Nephron progenitor cell (in vitro differentiated cells): ENCODE measurements at regions not wholly inside any gene's neighbourhood (a gene's known extent, or its start where the extent isn't known, plus 50 kb on each side); places are given as distances from the start of the nearest gene placed in this dataset.

Experiments used
- DNase-seq: peaks from one replicate; pipeline ENCODE4 v3.0.0; 2021
- H3K27ac Mint-ChIP-seq: 2 replicates; pipeline ENCODE4 v1.8.0; 2021; ENCODE audit warnings: mild to moderate bottlenecking, moderate library complexity, mixed read lengths
- H3K27me3 Mint-ChIP-seq: 2 replicates; pipeline ENCODE4 v1.8.0; 2021; ENCODE audit warnings: mild to moderate bottlenecking, low read depth, mixed read lengths; ENCODE audit not compliant: poor library complexity
- H3K36me3 Mint-ChIP-seq: 2 replicates; pipeline ENCODE4 v1.8.0; 2021; ENCODE audit warnings: low read depth, mixed read lengths
- H3K4me1 Mint-ChIP-seq: 2 replicates; pipeline ENCODE4 v1.8.0; 2021; ENCODE audit warnings: mixed read lengths
- H3K4me3 Mint-ChIP-seq: 2 replicates; pipeline ENCODE4 v1.8.0; 2021; ENCODE audit warnings: mild to moderate bottlenecking, moderate library complexity, mixed read lengths
- H3K9me3 Mint-ChIP-seq: 2 replicates; pipeline ENCODE4 v1.8.0; 2021; ENCODE audit warnings: mild to moderate bottlenecking, moderate library complexity, mixed read lengths
- TF ChIP-seq, protein P1 (sequence below): fragments of 200-600 bp; sonication (generic); IDR thresholded peaks from 2 replicates; pipeline ENCODE4 v1.5.0; 2021; ENCODE audit warnings: antibody characterized with exemption

DNA sequence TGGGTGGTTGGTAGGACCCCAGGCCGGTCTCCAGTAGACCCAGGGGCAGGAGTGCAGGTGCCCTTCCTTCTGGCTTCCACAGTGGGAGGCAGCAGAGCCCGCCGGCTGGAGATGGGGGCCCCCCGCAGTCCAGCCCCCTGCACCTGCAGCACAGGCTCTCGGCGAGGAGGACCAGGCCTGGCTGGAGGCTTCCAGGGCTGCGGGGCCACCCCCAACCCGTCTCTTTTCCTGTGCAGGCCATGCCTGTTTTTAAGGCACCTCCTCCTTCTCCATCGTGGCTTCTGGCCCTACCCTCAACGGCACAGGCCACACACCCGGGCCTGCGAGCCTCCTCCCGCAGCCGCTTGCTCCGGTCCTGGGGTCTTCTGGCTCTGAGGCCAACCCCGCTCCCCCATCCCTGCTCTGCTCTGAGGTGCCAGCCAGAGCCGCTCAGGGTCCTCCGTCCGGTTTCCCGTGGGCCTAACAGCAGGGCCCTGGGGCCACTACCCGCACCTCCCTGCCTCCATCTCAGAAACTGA lies 77.2 kb upstream of the ANKRD10 start:
- TF ChIP-seq, protein P1, sequence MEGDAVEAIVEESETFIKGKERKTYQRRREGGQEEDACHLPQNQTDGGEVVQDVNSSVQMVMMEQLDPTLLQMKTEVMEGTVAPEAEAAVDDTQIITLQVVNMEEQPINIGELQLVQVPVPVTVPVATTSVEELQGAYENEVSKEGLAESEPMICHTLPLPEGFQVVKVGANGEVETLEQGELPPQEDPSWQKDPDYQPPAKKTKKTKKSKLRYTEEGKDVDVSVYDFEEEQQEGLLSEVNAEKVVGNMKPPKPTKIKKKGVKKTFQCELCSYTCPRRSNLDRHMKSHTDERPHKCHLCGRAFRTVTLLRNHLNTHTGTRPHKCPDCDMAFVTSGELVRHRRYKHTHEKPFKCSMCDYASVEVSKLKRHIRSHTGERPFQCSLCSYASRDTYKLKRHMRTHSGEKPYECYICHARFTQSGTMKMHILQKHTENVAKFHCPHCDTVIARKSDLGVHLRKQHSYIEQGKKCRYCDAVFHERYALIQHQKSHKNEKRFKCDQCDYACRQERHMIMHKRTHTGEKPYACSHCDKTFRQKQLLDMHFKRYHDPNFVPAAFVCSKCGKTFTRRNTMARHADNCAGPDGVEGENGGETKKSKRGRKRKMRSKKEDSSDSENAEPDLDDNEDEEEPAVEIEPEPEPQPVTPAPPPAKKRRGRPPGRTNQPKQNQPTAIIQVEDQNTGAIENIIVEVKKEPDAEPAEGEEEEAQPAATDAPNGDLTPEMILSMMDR = no peak
- no peak for DNase-seq
- peaks cover 12% of the 10 kb centered on the region for H3K27me3 Mint-ChIP-seq
- H3K27ac Mint-ChIP-seq = no peak overlapping the region
- no peaks in the 10 kb centered on the region for H3K4me1 Mint-ChIP-seq
- peaks cover 17% of the 10 kb centered on the region for H3K9me3 Mint-ChIP-seq
- no peaks in the 10 kb centered on the region for H3K36me3 Mint-ChIP-seq
- H3K4me3 Mint-ChIP-seq = no peak overlapping the region

DNA sequence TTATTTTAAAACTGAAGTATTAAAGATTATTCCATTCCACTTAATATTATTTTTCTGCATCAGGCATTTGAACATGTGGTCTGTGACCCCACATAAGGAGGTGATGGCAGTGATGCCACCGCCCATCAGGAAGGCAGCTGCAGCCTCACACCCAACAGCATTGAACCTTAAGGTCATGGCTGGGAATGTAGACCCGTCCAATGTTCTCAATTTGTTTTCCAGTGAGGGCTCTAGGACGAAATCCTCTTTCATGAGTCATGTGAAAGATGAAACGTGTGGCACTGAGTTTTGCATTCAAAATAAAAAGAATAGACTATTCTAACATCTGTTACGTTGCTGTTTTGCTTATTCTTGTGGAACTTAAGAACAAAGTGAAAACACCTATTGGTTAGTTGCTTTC lies 74.5 kb upstream of the ANKRD10 start:
- TF ChIP-seq, protein P1 = no peak
- no peaks in the 10 kb centered on the region for H3K36me3 Mint-ChIP-seq
- peaks cover 15% of the 10 kb centered on the region for H3K27me3 Mint-ChIP-seq
- H3K4me1 Mint-ChIP-seq = no peaks in the 10 kb centered on the region
- H3K4me3 Mint-ChIP-seq = no peak overlapping the region
- no peak overlapping the region for H3K27ac Mint-ChIP-seq
- no peak for DNase-seq
- H3K9me3 Mint-ChIP-seq = no peaks in the 10 kb centered on the region

DNA sequence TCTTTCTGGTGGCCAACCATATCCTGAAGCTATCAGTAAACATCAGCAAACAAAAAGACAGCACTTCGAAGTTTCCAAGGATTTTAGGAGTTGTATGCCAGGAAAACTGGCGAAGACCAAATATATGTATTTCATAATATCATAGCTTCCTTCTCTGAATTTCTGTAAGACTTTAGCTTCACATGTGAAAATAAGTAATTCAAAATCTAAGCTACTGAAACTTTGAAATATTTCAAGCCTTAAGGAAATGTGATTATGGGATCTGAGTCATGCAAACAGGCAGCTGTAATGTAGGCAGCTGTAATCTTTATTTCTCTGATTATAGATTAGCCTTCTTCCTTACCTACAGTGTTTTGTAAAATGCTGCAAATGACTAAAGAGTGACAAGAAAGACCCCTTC lies 70.7 kb upstream of the ANKRD10 start:
- TF ChIP-seq, protein P1 = no peak
- no peak overlapping the region for H3K27ac Mint-ChIP-seq
- no peaks in the 10 kb centered on the region for H3K9me3 Mint-ChIP-seq
- H3K4me3 Mint-ChIP-seq = no peak overlapping the region
- H3K4me1 Mint-ChIP-seq = peaks cover 5% of the 10 kb centered on the region
- H3K36me3 Mint-ChIP-seq = no peaks in the 10 kb centered on the region
- DNase-seq = no peak
- H3K27me3 Mint-ChIP-seq = peaks cover 29% of the 10 kb centered on the region

DNA sequence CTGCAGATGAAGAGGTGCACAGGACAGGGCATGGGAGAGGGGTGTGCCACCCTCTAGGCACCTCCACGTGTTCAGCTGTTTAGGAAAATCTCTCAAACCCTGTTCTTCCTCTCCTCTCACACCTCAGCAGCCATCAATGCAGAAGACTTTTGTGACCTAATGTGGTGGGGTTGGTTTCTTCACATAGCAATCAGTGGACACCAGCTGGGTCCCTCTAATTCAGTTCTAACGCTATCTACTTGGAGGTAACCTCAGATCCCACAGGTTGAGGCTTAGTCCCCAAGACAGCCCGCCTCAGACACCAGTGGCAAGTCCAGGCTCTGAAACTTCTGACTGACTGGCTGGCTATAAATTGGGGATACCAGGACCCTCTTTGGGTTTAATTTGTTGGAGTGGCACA lies 69.9 kb upstream of the ANKRD10 start:
- H3K27me3 Mint-ChIP-seq = peaks cover 33% of the 10 kb centered on the region
- H3K4me1 Mint-ChIP-seq = peaks cover 5% of the 10 kb centered on the region
- DNase-seq = no peak
- no peak overlapping the region for H3K27ac Mint-ChIP-seq
- TF ChIP-seq, protein P1 = no peak
- H3K9me3 Mint-ChIP-seq = peaks cover 5% of the 10 kb centered on the region
- H3K4me3 Mint-ChIP-seq = no peak overlapping the region
- H3K36me3 Mint-ChIP-seq = no peaks in the 10 kb centered on the region

DNA sequence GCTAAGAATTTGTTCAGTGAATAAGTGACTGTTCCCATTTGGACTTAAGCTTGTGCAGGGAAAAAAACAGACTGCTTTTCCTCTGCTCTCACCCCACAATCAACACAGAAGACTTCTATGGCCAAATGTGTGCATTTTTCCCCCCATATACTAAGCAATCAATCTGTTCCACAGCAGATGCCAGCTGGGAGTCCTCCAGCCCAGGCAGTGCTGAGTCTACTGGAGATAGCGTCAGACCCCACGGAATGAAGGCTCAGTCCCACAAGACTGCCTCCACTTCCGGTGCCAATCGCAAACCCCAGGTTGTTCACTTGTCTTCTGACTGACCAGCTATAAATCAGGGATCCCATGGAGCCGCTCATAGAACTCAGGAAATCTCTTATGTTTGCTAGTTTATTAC lies 69.5 kb upstream of the ANKRD10 start:
- H3K4me3 Mint-ChIP-seq = no peak overlapping the region
- no peaks in the 10 kb centered on the region for H3K36me3 Mint-ChIP-seq
- peaks cover 37% of the 10 kb centered on the region for H3K27me3 Mint-ChIP-seq
- H3K27ac Mint-ChIP-seq = no peak overlapping the region
- no peak for DNase-seq
- H3K9me3 Mint-ChIP-seq = peaks cover 7% of the 10 kb centered on the region
- peaks cover 5% of the 10 kb centered on the region for H3K4me1 Mint-ChIP-seq
- TF ChIP-seq, protein P1 = no peak

DNA sequence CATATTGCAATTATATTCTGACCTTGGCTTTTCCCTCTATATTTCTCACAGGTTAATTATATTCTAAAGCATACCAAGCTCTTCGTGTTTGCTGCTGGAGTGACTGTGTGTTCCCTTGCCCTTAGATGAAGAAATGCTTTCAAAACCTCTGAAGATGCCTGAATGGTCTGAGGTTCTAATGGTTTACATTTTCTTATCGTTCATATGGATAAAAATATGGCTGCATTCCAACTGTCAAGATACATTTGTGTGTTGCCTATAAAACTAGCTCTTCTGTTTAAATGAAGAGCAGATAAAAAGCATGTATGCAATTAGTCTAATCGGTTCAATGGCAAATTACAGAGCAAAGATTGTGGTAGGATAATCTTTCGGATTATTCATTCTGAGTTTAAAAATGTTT lies 68.4 kb upstream of the ANKRD10 start:
- H3K4me1 Mint-ChIP-seq = peaks cover 5% of the 10 kb centered on the region
- H3K36me3 Mint-ChIP-seq = no peaks in the 10 kb centered on the region
- no peak overlapping the region for H3K27ac Mint-ChIP-seq
- peaks cover 13% of the 10 kb centered on the region for H3K9me3 Mint-ChIP-seq
- H3K4me3 Mint-ChIP-seq = no peak overlapping the region
- TF ChIP-seq, protein P1 = no peak
- no peak for DNase-seq
- peaks cover 38% of the 10 kb centered on the region for H3K27me3 Mint-ChIP-seq
